Upper lobe of right lung (tissue), 1 donor: ENCODE measurements at regions not wholly inside any gene's neighbourhood (a gene's known extent, or its start where the extent isn't known, plus 50 kb on each side); places are given as distances from the start of the nearest gene placed in this dataset.

Experiments used
- ATAC-seq: fragments of 200-7000 bp; cut with Tn5 transposase; one replicate; pipeline ENCODE4 v1.9.1; 2020; ENCODE audit warnings: mild to moderate bottlenecking, moderate library complexity
- DNase-seq: peaks from one replicate; pipeline ENCODE4 v3.0.0-alpha.2; 2020
- H3K27ac ChIP-seq: fragments of 200-600 bp; one replicate; pipeline ENCODE4 v1.8.0; 2022
- H3K27me3 ChIP-seq: fragments of 200-600 bp; one replicate; pipeline ENCODE4 v1.8.0; 2022; ENCODE audit warnings: mild to moderate bottlenecking
- H3K36me3 ChIP-seq: fragments of 200-600 bp; one replicate; pipeline ENCODE4 v1.8.0; 2022
- H3K4me1 ChIP-seq: fragments of 200-600 bp; one replicate; pipeline ENCODE4 v1.8.0; 2022
- H3K4me3 ChIP-seq: fragments of 200-600 bp; one replicate; pipeline ENCODE4 v1.8.0; 2022; ENCODE audit warnings: mild to moderate bottlenecking
- H3K9me3 ChIP-seq: fragments of 200-600 bp; one replicate; pipeline ENCODE4 v1.8.0; 2022
- intact Hi-C: fragments of 100-400 bp; cut with DNase I; formaldehyde crosslinking; loops from one replicate; pipeline ENCODE4 v1.11.0; 2022
- TF ChIP-seq, protein P1 (sequence below): fragments of 200-600 bp; IDR thresholded peaks from one replicate; pipeline ENCODE4 v1.8.0; 2022; ENCODE audit warnings: antibody characterized with exemption
- donor health status: DM: no; HTN: yes; CAD: no; lungs with severe emphysema.

DNA sequence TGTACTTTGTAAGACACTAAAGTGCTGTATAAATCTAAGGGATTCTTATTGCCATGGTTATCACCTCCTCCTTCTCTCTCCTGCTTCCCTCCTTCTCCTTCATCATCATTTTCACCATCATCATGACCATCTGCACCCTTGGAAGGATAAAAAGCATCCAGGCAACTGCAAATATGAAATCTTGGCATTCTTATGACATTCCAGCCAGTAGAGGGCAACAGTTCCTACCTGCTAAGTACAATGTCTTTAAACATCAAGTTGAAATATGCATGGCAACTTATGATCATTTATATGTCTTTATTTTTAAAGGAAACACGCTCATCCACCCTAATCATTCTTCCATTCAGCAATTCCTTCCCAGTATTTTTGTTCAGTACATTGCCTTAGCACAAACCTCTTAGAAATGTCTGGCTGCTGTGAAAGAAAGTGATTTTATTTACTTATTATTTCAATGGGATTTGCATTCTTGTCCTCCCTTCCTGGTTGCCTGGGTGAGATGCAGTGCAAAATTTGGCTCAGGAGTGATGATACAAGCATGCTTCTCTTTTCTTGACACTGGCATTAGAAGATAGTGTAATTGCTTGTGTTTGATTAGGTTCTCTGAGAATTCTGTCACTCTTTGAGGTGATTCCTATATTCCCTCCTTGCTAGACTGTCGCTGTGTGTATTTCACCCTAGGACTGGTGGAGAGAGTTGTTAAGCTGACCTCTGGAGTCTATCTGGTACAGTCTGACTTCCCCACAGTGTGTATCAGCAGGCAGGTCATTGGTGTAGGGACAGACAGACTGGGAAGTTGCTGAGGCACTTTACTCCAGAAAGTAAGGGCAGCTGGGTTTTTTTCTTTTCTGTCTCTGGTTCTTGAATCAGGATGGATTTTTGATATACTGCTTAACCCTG is 188.5 kb upstream of the BMPER start:
- TF ChIP-seq, protein P1, sequence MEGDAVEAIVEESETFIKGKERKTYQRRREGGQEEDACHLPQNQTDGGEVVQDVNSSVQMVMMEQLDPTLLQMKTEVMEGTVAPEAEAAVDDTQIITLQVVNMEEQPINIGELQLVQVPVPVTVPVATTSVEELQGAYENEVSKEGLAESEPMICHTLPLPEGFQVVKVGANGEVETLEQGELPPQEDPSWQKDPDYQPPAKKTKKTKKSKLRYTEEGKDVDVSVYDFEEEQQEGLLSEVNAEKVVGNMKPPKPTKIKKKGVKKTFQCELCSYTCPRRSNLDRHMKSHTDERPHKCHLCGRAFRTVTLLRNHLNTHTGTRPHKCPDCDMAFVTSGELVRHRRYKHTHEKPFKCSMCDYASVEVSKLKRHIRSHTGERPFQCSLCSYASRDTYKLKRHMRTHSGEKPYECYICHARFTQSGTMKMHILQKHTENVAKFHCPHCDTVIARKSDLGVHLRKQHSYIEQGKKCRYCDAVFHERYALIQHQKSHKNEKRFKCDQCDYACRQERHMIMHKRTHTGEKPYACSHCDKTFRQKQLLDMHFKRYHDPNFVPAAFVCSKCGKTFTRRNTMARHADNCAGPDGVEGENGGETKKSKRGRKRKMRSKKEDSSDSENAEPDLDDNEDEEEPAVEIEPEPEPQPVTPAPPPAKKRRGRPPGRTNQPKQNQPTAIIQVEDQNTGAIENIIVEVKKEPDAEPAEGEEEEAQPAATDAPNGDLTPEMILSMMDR: peak; percentile 70
- DNase-seq (no peak), ATAC-seq (peak; percentile 62)
- no peaks in the 10 kb centered on the region for H3K9me3 ChIP-seq
- no peaks in the 10 kb centered on the region for H3K27me3 ChIP-seq
- H3K27ac ChIP-seq: no peak overlapping the region
- no peak overlapping the region for H3K4me3 ChIP-seq
- H3K4me1 ChIP-seq: peaks cover 6% of the 10 kb centered on the region
- no peaks in the 10 kb centered on the region for H3K36me3 ChIP-seq
- intact Hi-C loops: no loop called here

DNA sequence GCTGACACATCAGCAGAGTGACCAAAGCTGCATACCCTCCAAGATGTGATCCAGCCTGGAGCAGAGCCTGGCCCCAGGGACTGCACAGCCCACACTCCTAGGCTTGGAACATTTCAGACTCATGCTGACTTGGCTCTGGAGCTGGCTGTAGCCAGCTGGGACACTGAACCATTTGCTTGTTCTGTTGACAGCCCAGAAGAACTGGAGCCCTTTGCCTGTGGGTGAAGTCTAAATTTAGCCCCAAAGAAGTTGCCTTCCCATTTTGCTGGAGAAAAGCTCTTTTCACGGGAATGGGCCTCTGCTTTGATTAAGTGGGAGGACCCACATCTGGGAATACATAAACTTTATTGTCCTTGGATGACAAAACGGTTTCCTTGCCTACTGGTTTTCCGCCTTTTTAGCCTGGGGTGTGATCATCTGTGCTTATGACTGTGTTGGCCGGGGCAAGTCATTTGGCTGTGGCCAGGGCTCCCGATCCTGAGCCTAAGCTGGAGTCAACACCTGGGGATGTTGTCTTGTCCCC is 186.2 kb upstream of the BMPER start:
- ATAC-seq: peak; percentile 55
- no peaks in the 10 kb centered on the region for H3K27me3 ChIP-seq

DNA sequence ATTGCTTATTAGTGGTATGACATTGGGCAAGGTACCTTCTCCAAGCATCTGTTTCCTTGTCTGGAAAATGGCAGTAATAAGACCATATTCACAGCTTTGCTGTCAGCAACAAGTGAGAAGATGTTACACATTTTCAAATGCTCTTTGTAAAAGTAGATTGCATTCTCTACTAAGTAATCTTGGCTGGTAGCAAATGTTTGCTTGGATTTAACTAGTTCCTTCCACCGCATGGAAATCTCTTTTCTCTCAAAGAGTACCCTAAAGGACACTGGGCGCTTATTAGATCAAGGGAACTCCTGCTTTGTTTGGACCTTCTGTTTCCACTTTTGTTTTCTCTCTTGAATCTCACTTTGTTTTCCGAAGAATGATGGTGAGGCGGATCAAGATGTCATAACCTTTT is 185.2 kb upstream of the BMPER start:
- Histone ChIP-seq H3K4me3 (no peak overlapping the region), H3K4me1 (peaks cover 11% of the 10 kb centered on the region), H3K36me3 (no peaks in the 10 kb centered on the region), H3K27me3 (no peaks in the 10 kb centered on the region), H3K27ac (peak overlapping the region; percentile 63), H3K9me3 (no peaks in the 10 kb centered on the region)
- intact Hi-C loops: no loop called here
- DNase-seq (no peak), ATAC-seq (no peak)
- TF ChIP-seq, protein P1: no peak

More for the DNA sequence above, 186.2 kb upstream of the BMPER start:
- Histone ChIP-seq H3K4me3 (no peak overlapping the region), H3K27ac (peak overlapping the region; percentile 63), H3K36me3 (no peaks in the 10 kb centered on the region), H3K4me1 (peaks cover 6% of the 10 kb centered on the region), H3K9me3 (no peaks in the 10 kb centered on the region)
- intact Hi-C loops: no loop called here
- TF ChIP-seq, protein P1: no peak
- DNase-seq: no peak

DNA sequence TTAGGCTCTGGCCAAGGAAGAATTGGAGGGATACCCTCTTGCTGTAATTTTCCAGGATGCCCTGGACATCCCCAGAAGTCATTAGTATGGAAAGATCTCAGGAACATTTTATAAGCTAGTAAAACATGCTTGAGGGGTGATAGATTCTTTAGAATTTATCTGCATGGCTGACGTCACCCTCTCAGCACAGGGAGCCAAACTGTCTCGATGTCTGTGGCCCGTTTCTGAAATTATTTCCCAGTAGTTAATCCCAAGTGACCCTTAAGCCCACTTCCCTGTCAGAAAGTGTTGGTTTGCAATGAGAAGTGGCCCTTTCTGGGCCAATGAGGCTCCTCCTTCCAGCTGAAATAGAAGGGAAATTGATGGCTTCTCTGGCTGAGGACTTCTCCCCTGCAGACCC is 184.5 kb upstream of the BMPER start:
- TF ChIP-seq, protein P1: no peak
- no peak for DNase-seq
- intact Hi-C loops: no loop called here
- Histone ChIP-seq H3K4me1 (peaks cover 11% of the 10 kb centered on the region), H3K36me3 (no peaks in the 10 kb centered on the region), H3K27me3 (no peaks in the 10 kb centered on the region), H3K27ac (no peak overlapping the region), H3K4me3 (no peak overlapping the region), H3K9me3 (no peaks in the 10 kb centered on the region)
- ATAC-seq: no peak

DNA sequence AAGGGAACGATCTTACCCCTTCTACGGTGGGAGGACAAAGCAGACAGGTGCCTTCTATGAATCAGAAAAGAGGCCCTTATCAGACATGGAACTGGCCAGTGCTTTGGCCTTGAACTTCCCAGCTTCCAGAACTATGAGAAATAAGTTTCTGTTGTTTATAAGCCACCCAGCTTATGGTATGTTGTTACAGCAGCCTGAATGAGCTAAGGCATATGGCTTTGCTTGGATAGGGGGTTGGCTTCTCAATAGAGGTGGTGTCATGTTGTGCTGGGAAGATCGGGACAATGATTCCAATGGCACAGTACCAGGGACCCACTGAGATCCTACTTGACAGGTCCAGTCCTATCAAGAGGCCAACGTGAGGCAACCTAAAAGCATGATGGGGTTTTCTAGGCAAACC is 183.4 kb upstream of the BMPER start:
- DNase-seq: no peak
- TF ChIP-seq, protein P1: no peak
- intact Hi-C loops: no loop called here
- H3K4me3 ChIP-seq: no peak overlapping the region
- no peaks in the 10 kb centered on the region for H3K27me3 ChIP-seq
- H3K4me1 ChIP-seq: peaks cover 11% of the 10 kb centered on the region
- ATAC-seq: no peak
- no peaks in the 10 kb centered on the region for H3K36me3 ChIP-seq
- no peak overlapping the region for H3K27ac ChIP-seq
- no peaks in the 10 kb centered on the region for H3K9me3 ChIP-seq
